Activated CD4-positive, alpha-beta T cell treated with anti-CD3 and anti-CD28 coated beads for 36 hours (primary cell): ENCODE measurements at regions not wholly inside any gene's neighbourhood (a gene's known extent, or its start where the extent isn't known, plus 50 kb on each side); places are given as distances from the start of the nearest gene placed in this dataset.
A peak's percentile ranks its signal among the peaks of the same experiment; 100 is the strongest.

Experiments used
- ATAC-seq: fragments of 200-7000 bp; cut with Tn5 transposase; one replicate; pipeline ENCODE4 v1.10.0; 2021; ENCODE audit warnings: mild to moderate bottlenecking, moderate library complexity
- CTCF ChIA-PET: fragments of 350-600 bp; sonication (Branson Sonifier 250); formaldehyde crosslinking; loops from one replicate; lab custom pipeline; 2021; ENCODE audit warnings: antibody characterized with exemption; lab: Charles Lee
- POLR2A ChIA-PET: fragments of 350-600 bp; sonication (Branson Sonifier 250); formaldehyde crosslinking; loops from one replicate; lab custom pipeline; 2021; ENCODE audit warnings: antibody characterized with exemption, inconsistent platforms; lab: Charles Lee
- DNase-seq: peaks from one replicate; pipeline ENCODE4 v3.0.0-alpha.2; 2020
- H3K27ac Mint-ChIP-seq: one replicate; pipeline ENCODE4 v1.8.0; 2021; ENCODE audit warnings: mixed read lengths
- H3K27me3 Mint-ChIP-seq: one replicate; pipeline ENCODE4 v1.8.0; 2021; ENCODE audit warnings: mixed read lengths
- H3K36me3 Mint-ChIP-seq: one replicate; pipeline ENCODE4 v1.8.0; 2021; ENCODE audit warnings: low read depth, mixed read lengths
- H3K4me1 Mint-ChIP-seq: one replicate; pipeline ENCODE4 v1.8.0; 2021; ENCODE audit warnings: mixed read lengths
- H3K4me3 Mint-ChIP-seq: one replicate; pipeline ENCODE4 v1.8.0; 2021; ENCODE audit warnings: mild to moderate bottlenecking, moderate library complexity, mixed read lengths
- H3K9me3 Mint-ChIP-seq: one replicate; pipeline ENCODE4 v1.8.0; 2021; ENCODE audit warnings: low read depth, mixed read lengths
- intact Hi-C, 2 experiments: fragments of 100-400 bp; cut with DNase I in 1 of 2; cut with micrococcal nuclease in 1 of 2; formaldehyde crosslinking; loops; one replicate each; pipeline versions ENCODE4 v1.14.2 to v1.15.1; 2022 to 2024; cut with DNase I, micrococcal nuclease

GRCh38 chr2:134119713-134120405 is 134.0 kb upstream of the MGAT5 start:
- POLR2A ChIA-PET = interaction anchor here (0.6 to 1.3 kb wide), 6 partner anchors 51 to 803 kb away, joined by 3 to 5 read pairs (median 3); no protein-coding TSS in a partner anchor
- no peaks in the 10 kb centered on the region for H3K36me3 Mint-ChIP-seq
- peak overlapping the region; percentile 80 for H3K4me3 Mint-ChIP-seq
- intact Hi-C loops = loop anchor here (1.0 to 10.0 kb wide), 9 partner anchors 87 to 1412 kb away; partner anchors contain the start of genes CCNT2 (in 1 of the 2), R3HDM1 (in 1 of the 2), RAB3GAP1 (in 1 of the 2) and ZRANB3 (in 1 of the 2)
- ATAC-seq = peak; percentile 63
- H3K4me1 Mint-ChIP-seq = peaks cover 44% of the 10 kb centered on the region
- CTCF ChIA-PET = interaction anchor here (0.9 to 5.7 kb wide), 14 partner anchors 11 to 296 kb away, joined by 3 to 125 read pairs (median 4); no protein-coding TSS in a partner anchor
- no peaks in the 10 kb centered on the region for H3K9me3 Mint-ChIP-seq
- H3K27ac Mint-ChIP-seq = peak overlapping the region; percentile 85
- peaks cover 2% of the 10 kb centered on the region for H3K27me3 Mint-ChIP-seq
- DNase-seq = peak; percentile 88

GRCh38 chr2:134120406-134120732 is 133.5 kb upstream of the MGAT5 start:
- intact Hi-C loops = loop anchor here in 1 of 2 experiments (5.0 to 10.0 kb wide), 3 partner anchors 544 to 1412 kb away; partner anchors contain the start of genes R3HDM1, RAB3GAP1 and ZRANB3
- Mint-ChIP-seq H3K27me3 (peaks cover 2% of the 10 kb centered on the region), H3K4me3 (peak overlapping the region; percentile 80), H3K36me3 (no peaks in the 10 kb centered on the region), H3K27ac (no peak overlapping the region), H3K4me1 (peaks cover 48% of the 10 kb centered on the region), H3K9me3 (no peaks in the 10 kb centered on the region)
- no peak for DNase-seq
- ATAC-seq = no peak
- ChIA-PET CTCF (interaction anchor here (0.9 to 5.7 kb wide), 11 partner anchors 10 to 331 kb away, joined by 3 to 125 read pairs (median 4); no protein-coding TSS in a partner anchor), POLR2A (interaction anchor here (0.7 to 1.3 kb wide), 3 partner anchors 98 to 291 kb away, joined by 3 to 5 read pairs (median 4); no protein-coding TSS in a partner anchor)

GRCh38 chr2:134120733-134121630 is 132.9 kb upstream of the MGAT5 start:
- Mint-ChIP-seq H3K9me3 (no peaks in the 10 kb centered on the region), H3K4me3 (peak overlapping the region; percentile 80), H3K36me3 (no peaks in the 10 kb centered on the region), H3K4me1 (peaks cover 54% of the 10 kb centered on the region), H3K27ac (no peak overlapping the region), H3K27me3 (peaks cover 2% of the 10 kb centered on the region)
- ATAC-seq = peak; percentile 66
- POLR2A ChIA-PET = interaction anchor here (1.3 kb wide), 1 partner anchor 97 kb away, joined by 5 read pairs; no protein-coding TSS in a partner anchor
- intact Hi-C loops = loop anchor here in 1 of 2 experiments (5.0 to 10.0 kb wide), 3 partner anchors 544 to 1411 kb away; partner anchors contain the start of genes R3HDM1, RAB3GAP1 and ZRANB3
- peak; percentile 78 for DNase-seq
- CTCF ChIA-PET = interaction anchor here (0.9 to 5.7 kb wide), 9 partner anchors 10 to 330 kb away, joined by 3 to 125 read pairs (median 4); no protein-coding TSS in a partner anchor

GRCh38 chr2:134122610-134123009 is 131.3 kb upstream of the MGAT5 start:
- Mint-ChIP-seq H3K36me3 (no peaks in the 10 kb centered on the region), H3K4me1 (peaks cover 70% of the 10 kb centered on the region), H3K9me3 (no peaks in the 10 kb centered on the region), H3K4me3 (peak overlapping the region; percentile 40), H3K27ac (no peak overlapping the region), H3K27me3 (no peaks in the 10 kb centered on the region)
- CTCF ChIA-PET = interaction anchor here (0.5 to 1.8 kb wide), 8 partner anchors 15 to 236 kb away, joined by 3 to 5 read pairs (median 3); partner anchors contain the start of gene MGAT5
- POLR2A ChIA-PET = no interaction called here
- ATAC-seq (no peak), DNase-seq (peak; percentile 30)
- intact Hi-C loops = loop anchor here in 1 of 2 experiments (5.0 to 10.0 kb wide), 3 partner anchors 542 to 1410 kb away; partner anchors contain the start of genes R3HDM1, RAB3GAP1 and ZRANB3

GRCh38 chr2:134123332-134123731 is 130.5 kb upstream of the MGAT5 start:
- intact Hi-C loops = loop anchor here in 1 of 2 experiments (5.0 to 10.0 kb wide), 3 partner anchors 541 to 1409 kb away; partner anchors contain the start of genes R3HDM1, RAB3GAP1 and ZRANB3

GRCh38 chr2:134124047-134124753 is 129.7 kb upstream of the MGAT5 start:
- Mint-ChIP-seq H3K4me3 (no peak overlapping the region), H3K9me3 (no peaks in the 10 kb centered on the region), H3K36me3 (no peaks in the 10 kb centered on the region), H3K27me3 (no peaks in the 10 kb centered on the region), H3K27ac (no peak overlapping the region), H3K4me1 (peaks cover 73% of the 10 kb centered on the region)
- no peak for DNase-seq
- intact Hi-C loops = loop anchor here in 1 of 2 experiments (5.0 to 10.0 kb wide), 3 partner anchors 541 to 1408 kb away; partner anchors contain the start of genes R3HDM1, RAB3GAP1 and ZRANB3
- no peak for ATAC-seq
- ChIA-PET CTCF (interaction anchor here (0.9 to 4.1 kb wide), 3 partner anchors 82 to 145 kb away, joined by 3 to 18 read pairs (median 4); no protein-coding TSS in a partner anchor), POLR2A (no interaction called here)

More at GRCh38 chr2:134123332-134123731, 130.5 kb upstream of the MGAT5 start:
- Mint-ChIP-seq H3K4me1 (peaks cover 76% of the 10 kb centered on the region), H3K27ac (peak overlapping the region; percentile 15), H3K27me3 (no peaks in the 10 kb centered on the region), H3K9me3 (no peaks in the 10 kb centered on the region), H3K4me3 (no peak overlapping the region), H3K36me3 (no peaks in the 10 kb centered on the region)
- POLR2A ChIA-PET = no interaction called here
- DNase-seq = no peak
- no peak for ATAC-seq
- CTCF ChIA-PET = interaction anchor here (0.6 to 1.8 kb wide), 7 partner anchors 14 to 236 kb away, joined by 3 to 5 read pairs (median 4); no protein-coding TSS in a partner anchor

- peak; percentile 84 for DNase-seq
Observed at GRCh38 chr2:134127496-134127895, 126.4 kb upstream of the MGAT5 start.

GRCh38 chr2:134128746-134129145 is 125.1 kb upstream of the MGAT5 start:
- no peaks in the 10 kb centered on the region for H3K27me3 Mint-ChIP-seq
- H3K9me3 Mint-ChIP-seq = peaks cover 3% of the 10 kb centered on the region
- POLR2A ChIA-PET = interaction anchor here (0.6 to 0.7 kb wide), 2 partner anchors 19 to 769 kb away, joined by 4 to 9 read pairs; no protein-coding TSS in a partner anchor
- intact Hi-C loops = loop anchor here in 1 of 2 experiments (10.0 kb wide), 1 partner anchor 536 kb away; no protein-coding TSS in a partner anchor
- no peak for DNase-seq
- H3K36me3 Mint-ChIP-seq = peaks cover 12% of the 10 kb centered on the region
- no peak overlapping the region for H3K27ac Mint-ChIP-seq
- ATAC-seq = no peak
- H3K4me1 Mint-ChIP-seq = peaks cover 73% of the 10 kb centered on the region
- CTCF ChIA-PET = interaction anchor here (0.7 to 3.0 kb wide), 6 partner anchors 11 to 259 kb away, joined by 3 to 22 read pairs (median 4); no protein-coding TSS in a partner anchor
- H3K4me3 Mint-ChIP-seq = no peak overlapping the region

More at GRCh38 chr2:134127496-134127895, 126.4 kb upstream of the MGAT5 start:
- intact Hi-C loops = loop anchor here (1.0 to 10.0 kb wide), 3 partner anchors 43 to 537 kb away; no protein-coding TSS in a partner anchor
- Mint-ChIP-seq H3K27ac (no peak overlapping the region), H3K4me1 (peaks cover 74% of the 10 kb centered on the region), H3K36me3 (peaks cover 12% of the 10 kb centered on the region), H3K27me3 (no peaks in the 10 kb centered on the region), H3K4me3 (peak overlapping the region; percentile 10), H3K9me3 (peaks cover 3% of the 10 kb centered on the region)
- peak; percentile 92 for ATAC-seq
- CTCF ChIA-PET = interaction anchor here (0.6 to 4.1 kb wide), 10 partner anchors 9 to 284 kb away, joined by 3 to 22 read pairs (median 4); no protein-coding TSS in a partner anchor
- POLR2A ChIA-PET = interaction anchor here (0.6 to 0.9 kb wide), 5 partner anchors 83 to 568 kb away, joined by 3 to 5 read pairs (median 4); no protein-coding TSS in a partner anchor

- H3K9me3 Mint-ChIP-seq = peaks cover 3% of the 10 kb centered on the region
- POLR2A ChIA-PET = no interaction called here
- peaks cover 12% of the 10 kb centered on the region for H3K36me3 Mint-ChIP-seq
- DNase-seq (no peak), ATAC-seq (no peak)
- no peaks in the 10 kb centered on the region for H3K27me3 Mint-ChIP-seq
- intact Hi-C loops = loop anchor here in 1 of 2 experiments (10.0 kb wide), 1 partner anchor 535 kb away; no protein-coding TSS in a partner anchor
- CTCF ChIA-PET = interaction anchor here (0.9 to 1.0 kb wide), 2 partner anchors 10 to 12 kb away, joined by 4 read pairs; no protein-coding TSS in a partner anchor
- H3K27ac Mint-ChIP-seq = no peak overlapping the region
- no peak overlapping the region for H3K4me3 Mint-ChIP-seq
- H3K4me1 Mint-ChIP-seq = peaks cover 66% of the 10 kb centered on the region
Observed at GRCh38 chr2:134129900-134130537, 123.9 kb upstream of the MGAT5 start.
